22Rv1 (cell line): ENCODE measurements at regions not wholly inside any gene's neighbourhood (a gene's known extent, or its start where the extent isn't known, plus 50 kb on each side); places are given as distances from the start of the nearest gene placed in this dataset.
"Not testable (repeated sequence)": the region's sequence is repeated elsewhere in the genome, so short reads cannot be mapped to it uniquely, and the experiment has no call there.

Experiments used
- H3K27ac ChIP-seq: fragments of 450-650 bp; 2 replicates; pipeline ENCODE4 v1.5.1; 2017
- ZFX ChIP-seq: fragments of 450-650 bp; IDR thresholded peaks from 2 replicates; pipeline ENCODE4 v1.6.1; 2017; ENCODE audit warnings: antibody characterized with exemption, borderline replicate concordance
- TF ChIP-seq, protein P1 (sequence below): fragments of 450-650 bp; IDR thresholded peaks from 2 replicates; pipeline ENCODE4 v1.5.1; 2017; ENCODE audit warnings: mild to moderate bottlenecking

DNA sequence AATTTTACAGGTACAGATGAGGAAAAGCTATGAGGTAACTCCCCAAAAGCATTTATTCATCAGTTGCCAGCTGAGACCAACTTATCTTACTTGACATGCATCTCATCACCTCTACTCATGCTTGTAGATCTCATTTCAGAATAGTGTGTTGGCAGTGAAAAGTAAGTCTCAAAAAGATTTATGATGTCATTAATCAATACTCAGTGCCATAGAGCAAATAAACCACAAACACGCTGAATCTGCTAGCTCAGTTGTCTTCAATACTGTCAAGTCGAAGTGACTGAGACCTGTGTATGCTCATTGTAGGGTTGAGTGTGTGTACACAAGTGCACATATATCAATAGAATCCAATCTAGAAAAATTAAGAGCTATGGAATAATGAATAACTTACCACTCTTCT lies 413.5 kb downstream of the CNTN3 start:
- TF ChIP-seq, protein P1, sequence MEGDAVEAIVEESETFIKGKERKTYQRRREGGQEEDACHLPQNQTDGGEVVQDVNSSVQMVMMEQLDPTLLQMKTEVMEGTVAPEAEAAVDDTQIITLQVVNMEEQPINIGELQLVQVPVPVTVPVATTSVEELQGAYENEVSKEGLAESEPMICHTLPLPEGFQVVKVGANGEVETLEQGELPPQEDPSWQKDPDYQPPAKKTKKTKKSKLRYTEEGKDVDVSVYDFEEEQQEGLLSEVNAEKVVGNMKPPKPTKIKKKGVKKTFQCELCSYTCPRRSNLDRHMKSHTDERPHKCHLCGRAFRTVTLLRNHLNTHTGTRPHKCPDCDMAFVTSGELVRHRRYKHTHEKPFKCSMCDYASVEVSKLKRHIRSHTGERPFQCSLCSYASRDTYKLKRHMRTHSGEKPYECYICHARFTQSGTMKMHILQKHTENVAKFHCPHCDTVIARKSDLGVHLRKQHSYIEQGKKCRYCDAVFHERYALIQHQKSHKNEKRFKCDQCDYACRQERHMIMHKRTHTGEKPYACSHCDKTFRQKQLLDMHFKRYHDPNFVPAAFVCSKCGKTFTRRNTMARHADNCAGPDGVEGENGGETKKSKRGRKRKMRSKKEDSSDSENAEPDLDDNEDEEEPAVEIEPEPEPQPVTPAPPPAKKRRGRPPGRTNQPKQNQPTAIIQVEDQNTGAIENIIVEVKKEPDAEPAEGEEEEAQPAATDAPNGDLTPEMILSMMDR, result no peak
- no peak for TF ChIP-seq ZFX
- no peak overlapping the region for H3K27ac ChIP-seq

DNA sequence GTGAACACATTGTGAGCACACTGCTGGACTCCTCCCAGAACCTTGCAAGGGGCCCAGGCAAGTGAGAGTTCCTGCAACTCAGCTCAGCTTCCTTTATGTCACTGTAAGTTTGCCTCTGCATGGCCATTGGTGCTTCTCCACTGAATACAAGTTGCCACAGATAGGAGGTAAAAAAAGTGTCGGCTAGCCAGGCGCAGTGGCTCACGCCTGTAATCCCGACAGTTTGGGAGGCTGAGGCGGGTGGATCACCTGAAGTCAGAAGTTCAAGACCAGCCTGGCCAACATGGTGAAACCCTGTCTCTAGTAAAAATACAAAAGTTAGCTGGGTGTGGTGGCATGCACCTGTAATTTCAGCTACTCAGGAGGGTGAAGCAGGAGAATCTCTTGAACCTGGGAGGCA lies 435.8 kb downstream of the CNTN3 start:
- not testable (repeated sequence) for H3K27ac ChIP-seq

DNA sequence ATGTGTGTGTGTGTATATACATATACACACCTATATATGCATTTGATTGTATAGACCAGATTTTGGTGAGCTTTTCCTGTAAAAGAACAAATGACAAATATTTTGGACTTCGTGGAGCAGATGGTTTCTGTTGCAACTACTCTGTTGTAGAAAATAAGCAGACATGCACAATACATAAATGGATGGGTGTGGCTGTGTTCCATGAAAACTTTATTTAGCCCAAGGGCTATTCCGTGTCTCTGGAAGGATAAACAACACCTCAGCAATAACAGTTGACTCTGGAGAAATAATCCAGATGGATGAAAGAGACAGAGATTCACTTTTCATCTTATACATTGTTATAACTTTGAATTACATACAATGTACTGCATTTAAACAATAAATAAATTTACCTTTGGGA lies 441.4 kb downstream of the CNTN3 start:
- H3K27ac ChIP-seq, result no peak overlapping the region
- TF ChIP-seq ZFX, result no peak
- TF ChIP-seq, protein P1, result no peak

DNA sequence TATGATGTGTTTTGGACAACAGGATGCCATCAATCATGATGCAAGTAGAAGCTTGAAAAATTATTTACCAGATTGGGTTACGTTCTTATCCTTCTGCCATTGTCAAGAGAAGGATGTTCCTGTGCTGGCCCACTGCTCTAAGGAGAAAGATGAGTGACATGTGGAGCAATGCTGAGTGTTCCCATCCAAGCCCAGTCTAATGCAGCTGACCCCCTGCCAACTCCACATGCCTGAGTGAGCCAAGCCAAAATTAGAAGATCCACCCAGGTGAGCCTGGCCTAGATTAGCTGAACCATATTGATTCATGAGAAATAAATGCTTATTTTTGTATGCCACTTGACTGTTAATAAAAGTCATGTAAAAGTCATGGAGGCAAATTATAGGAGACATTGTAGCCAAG lies 446.5 kb downstream of the CNTN3 start:
- TF ChIP-seq ZFX, result no peak
- TF ChIP-seq, protein P1, result no peak
- no peak overlapping the region for H3K27ac ChIP-seq

DNA sequence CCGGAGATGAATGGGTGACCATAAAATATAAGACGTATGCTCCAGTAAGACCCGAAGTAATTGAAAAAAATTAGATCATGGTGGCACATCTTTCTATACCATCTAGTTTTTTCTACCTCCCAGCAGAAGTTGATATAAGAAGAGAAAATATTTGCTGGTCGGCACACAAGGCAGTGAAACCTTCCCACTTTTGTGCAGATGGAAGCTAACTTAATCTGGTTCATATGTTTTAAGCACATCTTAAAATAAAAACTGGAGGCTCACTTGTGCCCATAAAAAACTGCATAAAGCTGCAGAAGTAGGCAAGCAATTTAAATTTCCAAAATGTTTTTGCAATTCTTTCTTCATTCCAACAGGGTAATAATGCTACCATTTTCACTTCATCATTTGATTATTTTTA lies 449.2 kb downstream of the CNTN3 start:
- H3K27ac ChIP-seq, result no peak overlapping the region
- no peak for TF ChIP-seq ZFX
- TF ChIP-seq, protein P1, result no peak

DNA sequence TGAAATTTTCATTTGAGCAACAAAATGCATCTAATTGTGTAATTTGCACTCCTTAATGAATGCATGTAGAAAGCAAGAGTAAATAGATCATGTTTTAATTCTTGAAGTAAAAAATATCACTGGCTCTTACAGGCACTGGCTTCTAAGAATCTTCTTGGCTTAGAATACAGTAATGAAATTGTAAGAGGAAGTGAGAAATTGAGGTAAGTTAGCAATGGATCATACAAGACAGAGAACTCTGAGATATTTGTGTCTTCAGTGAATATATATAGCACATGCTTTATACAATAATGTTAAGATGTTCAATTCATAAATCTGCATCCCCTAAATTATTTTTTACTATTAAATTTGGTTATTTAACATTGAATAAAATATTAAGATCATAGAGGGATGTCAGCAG lies 465.0 kb downstream of the CNTN3 start:
- no peak overlapping the region for H3K27ac ChIP-seq
- TF ChIP-seq, protein P1, result no peak
- TF ChIP-seq ZFX, result no peak

DNA sequence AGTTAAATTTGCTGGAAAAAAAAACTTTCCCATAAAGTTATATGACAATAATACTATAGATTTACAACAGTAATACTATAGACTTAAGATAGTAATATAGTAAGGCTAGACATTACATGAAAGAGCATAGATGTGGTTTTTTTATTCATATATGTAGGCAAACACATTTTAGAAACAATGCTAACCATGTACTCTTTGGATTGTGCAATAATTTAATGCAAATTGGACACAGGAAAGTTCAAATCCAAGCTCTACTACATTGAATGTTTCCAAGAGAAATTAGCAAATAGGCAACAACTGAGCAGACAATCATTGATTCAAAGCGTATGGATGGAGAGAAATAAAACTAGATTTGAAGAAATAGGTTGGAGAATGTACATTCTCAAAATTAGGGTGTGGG lies 469.2 kb downstream of the CNTN3 start:
- TF ChIP-seq, protein P1, result no peak
- no peak for TF ChIP-seq ZFX
- no peak overlapping the region for H3K27ac ChIP-seq

DNA sequence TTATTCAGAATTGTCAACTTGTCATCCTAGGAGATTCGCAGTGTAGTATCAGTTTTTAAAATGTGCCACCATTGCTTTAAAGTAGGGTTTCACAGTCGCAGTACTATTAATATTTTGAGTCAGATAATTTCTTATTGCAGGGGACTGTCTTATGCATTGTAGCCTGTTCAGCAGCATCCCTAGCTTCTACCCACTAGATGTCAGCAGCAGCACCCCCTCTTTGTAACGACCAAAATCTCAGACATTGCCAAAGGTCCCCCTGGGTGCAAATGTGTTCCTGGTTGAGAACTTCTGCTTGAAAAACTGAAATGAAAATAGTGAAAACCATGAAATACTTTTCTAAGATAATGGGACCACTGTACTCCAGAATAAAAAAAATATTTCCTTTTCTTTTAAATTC lies 474.8 kb downstream of the CNTN3 start:
- no peak overlapping the region for H3K27ac ChIP-seq

More for the DNA sequence above, 474.8 kb downstream of the CNTN3 start:
- TF ChIP-seq, protein P1, result peak; percentile 16; the same call in 1 of the 2 replicates
- no peak for TF ChIP-seq ZFX
